B cell (primary cell): ENCODE measurements at regions not wholly inside any gene's neighbourhood (a gene's known extent, or its start where the extent isn't known, plus 50 kb on each side); places are given as distances from the start of the nearest gene placed in this dataset.

Source experiments
- ATAC-seq: fragments of 200-7000 bp; cut with Tn5 transposase; one replicate; pipeline ENCODE4 v1.10.0; 2021; ENCODE audit warnings: low read depth, mild to moderate bottlenecking, moderate number of reproducible peaks, moderate library complexity
- CTCF ChIA-PET: fragments of 350-600 bp; sonication (Branson Sonifier 250); formaldehyde crosslinking; loops from one replicate; lab custom pipeline; 2021; ENCODE audit warnings: antibody characterized with exemption, inconsistent platforms; lab: Charles Lee
- POLR2A ChIA-PET: fragments of 350-600 bp; sonication (Branson Sonifier 250); formaldehyde crosslinking; loops from one replicate; lab custom pipeline; 2021; ENCODE audit warnings: antibody characterized with exemption; lab: Charles Lee
- DNase-seq: peaks from one replicate; pipeline ENCODE4 v3.0.0; 2013
- H2AFZ ChIP-seq: 2 replicates; pipeline ENCODE4 v1.6.1; 2012; ENCODE audit warnings: mild to moderate bottlenecking, low read depth, low read length; ENCODE audit not compliant: insufficient read depth, poor library complexity, severe bottlenecking
- H3K27ac ChIP-seq, 2 donors: 1 replicate in 1 of 2; 2 replicates in 1 of 2; pipeline ENCODE4 v1.5.1; 2012 to 2013; ENCODE audit warnings: low read length in 2 of 2, mild to moderate bottlenecking in 2 of 2, moderate library complexity in 1 of 2
- H3K27me3 ChIP-seq, 4 experiments: fragments of 200-600 bp in 1 of 4; sonication (generic) in 1 of 4; replicated peaks in 1 of 4; 1 replicate in 2 of 4; 2 replicates in 2 of 4; pipeline versions ENCODE4 v1.6.1 to v1.7.0; 2013 to 2016; ENCODE audit warnings: low read length in 3 of 4, mild to moderate bottlenecking in 2 of 4, mixed read lengths in 1 of 4, moderate library complexity in 1 of 4; ENCODE audit not compliant: insufficient read depth in 4 of 4, control insufficient read depth in 3 of 4; ENCODE audit errors: control extremely low read depth in 1 of 4
- H3K36me3 ChIP-seq, 2 experiments: replicated peaks in 1 of 2; 1 replicate in 1 of 2; 2 replicates in 1 of 2; pipeline versions ENCODE4 v1.6.1 to v1.7.1; 2013; ENCODE audit warnings: low read length in 1 of 2; ENCODE audit not compliant: insufficient read depth in 2 of 2, control insufficient read depth in 1 of 2; ENCODE audit errors: control extremely low read depth in 1 of 2, extremely low read depth in 1 of 2
- H3K4me1 ChIP-seq, 2 donors: fragments of 200-600 bp in 1 of 2; sonication (generic) in 1 of 2; 1 replicate in 1 of 2; 2 replicates in 1 of 2; pipeline versions ENCODE4 v1.5.1 to v1.6.1; 2013 to 2017; ENCODE audit warnings: low read length in 2 of 2; ENCODE audit not compliant: control insufficient read depth in 2 of 2, insufficient read depth in 2 of 2
- H3K4me2 ChIP-seq: replicated peaks from 2 replicates; pipeline ENCODE3; 2012; ENCODE audit warnings: mild to moderate bottlenecking, low read depth, low read length; ENCODE audit not compliant: poor library complexity, severe bottlenecking
- H3K4me3 ChIP-seq, 5 experiments: fragments of 200-600 bp in 1 of 5; sonication (generic) in 1 of 5; 1 replicate in 3 of 5; 2 replicates in 2 of 5; pipeline versions ENCODE4 v1.5.1 to v1.7.0; 2011 to 2016; ENCODE audit warnings: low read length in 4 of 5, mild to moderate bottlenecking in 4 of 5, low read depth in 2 of 5, control low read depth in 1 of 5, moderate library complexity in 1 of 5; ENCODE audit not compliant: insufficient read depth in 1 of 5; ENCODE audit errors: control extremely low read depth in 1 of 5, extremely low read depth in 1 of 5
- H3K79me2 ChIP-seq: fragments of 200-600 bp; sonication (generic); one replicate; pipeline ENCODE4 v1.6.0; 2016; ENCODE audit warnings: low read length; ENCODE audit not compliant: control insufficient read depth, insufficient read depth
- H3K9ac ChIP-seq: fragments of 200-600 bp; sonication (generic); 2 replicates; pipeline ENCODE4 v1.6.1; 2017; ENCODE audit warnings: mild to moderate bottlenecking, low read length, moderate library complexity
- H3K9me3 ChIP-seq, 3 donors: one replicate each; pipeline versions ENCODE4 v1.6.1 to v1.7.1; 2013; ENCODE audit warnings: low read length in 2 of 3; ENCODE audit not compliant: control insufficient read depth in 2 of 3, insufficient read depth in 1 of 3; ENCODE audit errors: control extremely low read depth in 1 of 3
- H4K20me1 ChIP-seq: 2 replicates; pipeline ENCODE4 v1.6.0; 2012; ENCODE audit warnings: mild to moderate bottlenecking, low read length; ENCODE audit not compliant: insufficient read depth, control insufficient read depth, poor library complexity, severe bottlenecking
- H3K27ac Mint-ChIP-seq: one replicate; pipeline ENCODE4 v1.8.0; 2021; ENCODE audit warnings: mixed read lengths
- H3K27me3 Mint-ChIP-seq: one replicate; pipeline ENCODE4 v1.8.0; 2021; ENCODE audit warnings: mixed read lengths
- H3K4me1 Mint-ChIP-seq: one replicate; pipeline ENCODE4 v1.8.0; 2021; ENCODE audit warnings: mixed read lengths
- H3K4me3 Mint-ChIP-seq: one replicate; pipeline ENCODE4 v1.8.0; 2021; ENCODE audit warnings: mixed read lengths
- H3K9me3 Mint-ChIP-seq: one replicate; pipeline ENCODE4 v1.8.0; 2022; ENCODE audit warnings: mixed read lengths; ENCODE audit not compliant: insufficient read depth
- CTCF ChIP-seq: fragments of 200-600 bp; IDR thresholded peaks from one replicate; pipeline ENCODE4 v1.8.0; 2022; ENCODE audit warnings: antibody characterized with exemption, mild to moderate bottlenecking
- EZH2 ChIP-seq: IDR thresholded peaks from 2 replicates; pipeline ENCODE4 v1.6.1; 2012; ENCODE audit warnings: borderline replicate concordance, low read depth, mild to moderate bottlenecking, moderate library complexity, low read length; ENCODE audit not compliant: insufficient read depth, poor library complexity, severe bottlenecking
- WGBS: methylation state at CpG from one replicate; pipeline ENCODE4 v1.1.5; 2013; ENCODE audit warnings: missing lambda C conversion rate; ENCODE audit not compliant: insufficient coverage; 5-methylcytosine and 5-hydroxymethylcytosine counted together
- intact Hi-C: fragments of 100-400 bp; cut with micrococcal nuclease; formaldehyde crosslinking; loops from one replicate; pipeline ENCODE4 v1.10.0; 2022

- Histone ChIP-seq H3K4me3 (no peak overlapping the region), H3K9me3 (no peaks in the 10 kb centered on the region), H4K20me1 (no peaks in the 10 kb centered on the region), H3K27ac (no peak overlapping the region), H3K27me3 (no peaks in the 10 kb centered on the region), H3K9ac (no peak overlapping the region), H3K36me3 (no peaks in the 10 kb centered on the region), H2AFZ (no peak overlapping the region), H3K4me2 (no peak overlapping the region), H3K4me1 (no peaks in the 10 kb centered on the region), H3K79me2 (no peaks in the 10 kb centered on the region)
- H3K4me1 Mint-ChIP-seq = no peaks in the 10 kb centered on the region
- H3K9me3 Mint-ChIP-seq = peaks cover 4% of the 10 kb centered on the region
- CTCF ChIA-PET = no interaction called here
- POLR2A ChIA-PET = no interaction called here
- TF ChIP-seq EZH2 (no peak), CTCF (no peak)
- no CpG with 5 or more reads among the region's 1 CpG for WGBS
- no peak overlapping the region for H3K27ac Mint-ChIP-seq
- H3K27me3 Mint-ChIP-seq = no peaks in the 10 kb centered on the region
- ATAC-seq (no peak), DNase-seq (no peak)
- H3K4me3 Mint-ChIP-seq = no peak overlapping the region
- intact Hi-C loops = no loop called here
Observed at GRCh38 chr18:77935342-77935741, 685.7 kb downstream of the GALR1 start.

GRCh38 chr18:77940566-77940965 is 690.9 kb downstream of the GALR1 start:
- no peak overlapping the region for H3K4me3 Mint-ChIP-seq
- H3K9me3 Mint-ChIP-seq = peaks cover under 1% of the 10 kb centered on the region

More at GRCh38 chr18:77940566-77940965, 690.9 kb downstream of the GALR1 start:
- ChIA-PET POLR2A (no interaction called here), CTCF (no interaction called here)
- no peaks in the 10 kb centered on the region for H3K27me3 Mint-ChIP-seq
- Histone ChIP-seq H3K4me1 (no peaks in the 10 kb centered on the region), H3K79me2 (no peaks in the 10 kb centered on the region), H3K27me3 (no peaks in the 10 kb centered on the region), H3K9me3 (no peaks in the 10 kb centered on the region), H3K36me3 (no peaks in the 10 kb centered on the region), H3K4me2 (no peak overlapping the region), H3K4me3 (no peak overlapping the region), H3K27ac (no peak overlapping the region), H2AFZ (no peak overlapping the region), H3K9ac (no peak overlapping the region), H4K20me1 (no peaks in the 10 kb centered on the region)
- intact Hi-C loops = no loop called here
- 93% methylated on average over 5 of the region's 10 CpGs for WGBS
- H3K4me1 Mint-ChIP-seq = no peaks in the 10 kb centered on the region
- TF ChIP-seq EZH2 (no peak), CTCF (no peak)
- H3K27ac Mint-ChIP-seq = no peak overlapping the region
- DNase-seq (no peak), ATAC-seq (no peak)
